Lower leg skin (tissue), 4 donors: ENCODE measurements at regions not wholly inside any gene's neighbourhood (a gene's known extent, or its start where the extent isn't known, plus 50 kb on each side); places are given as distances from the start of the nearest gene placed in this dataset.

Experiments used
- DNase-seq, 2 donors: peaks; one replicate each; pipeline ENCODE4 v3.0.0-alpha.2; 2019; ENCODE audit warnings: low spot score in 2 of 2
- H3K4me3 ChIP-seq: fragments of 200-600 bp; sonication (generic); 2 replicates; pipeline ENCODE4 v1.5.1; 2017; ENCODE audit warnings: mild to moderate bottlenecking, low read depth; ENCODE audit not compliant: poor library complexity, severe bottlenecking
- CTCF ChIP-seq, 3 donors: fragments of 450-650 bp; IDR thresholded peaks; one replicate each; pipeline ENCODE4 v1.5.1; 2016; ENCODE audit warnings: antibody characterized with exemption in 3 of 3, mild to moderate bottlenecking in 3 of 3, moderate library complexity in 2 of 3
- POLR2A ChIP-seq, 2 donors: fragments of 450-650 bp; IDR thresholded peaks; one replicate each; pipeline ENCODE4 v1.6.1; 2016 to 2017; ENCODE audit warnings: antibody characterized with exemption in 2 of 2, mild to moderate bottlenecking in 1 of 2, moderate library complexity in 1 of 2
- WGBS, 2 donors: methylation state at CpG; one replicate each; pipeline ENCODE4 v1.1.5; 2018; 5-methylcytosine and 5-hydroxymethylcytosine counted together
- intact Hi-C: fragments of 100-400 bp; cut with DNase I; formaldehyde crosslinking; loops from one replicate; pipeline ENCODE4 v1.15.0; 2023; ENCODE audit warnings: low total_unique reads

- H3K4me3 ChIP-seq = no peak overlapping the region
- TF ChIP-seq POLR2A (IDR thresholded peaks at IDR 0.05) = no peak
- no peak for TF ChIP-seq CTCF (IDR thresholded peaks at IDR 0.05)
- intact Hi-C loops = no loop called here
- DNase-seq = no peak
- WGBS, 2 donors = 42 to 44% methylated on average over 5 of the region's 5 CpGs
Measured at GRCh38 chr6:165220045-165220444, 89.4 kb downstream of the C6orf118 start.

- intact Hi-C loops = no loop called here
- no peak for DNase-seq
- TF ChIP-seq POLR2A (IDR thresholded peaks at IDR 0.05) (no peak), CTCF (IDR thresholded peaks at IDR 0.05) (no peak)
- H3K4me3 ChIP-seq = no peak overlapping the region
- WGBS, 2 donors = 62 to 66% methylated on average over 4 of the region's 4 CpGs
Measured at GRCh38 chr6:165219629-165220028, 89.8 kb downstream of the C6orf118 start.

GRCh38 chr6:165218829-165219228 is 90.6 kb downstream of the C6orf118 start:
- 52 to 55% methylated on average over 3 of the region's 3 CpGs for WGBS, 2 donors
- intact Hi-C loops = no loop called here
- no peak for TF ChIP-seq CTCF (IDR thresholded peaks at IDR 0.05)
- no peak for DNase-seq
- no peak overlapping the region for H3K4me3 ChIP-seq

GRCh38 chr6:165206798-165207197 is 102.6 kb downstream of the C6orf118 start:
- no peak overlapping the region for H3K4me3 ChIP-seq
- no peak for TF ChIP-seq POLR2A (IDR thresholded peaks at IDR 0.05)
- no peak for TF ChIP-seq CTCF (IDR thresholded peaks at IDR 0.05)
- no peak for DNase-seq
- 87 to 90% methylated on average over 2 of the region's 2 CpGs for WGBS, 2 donors
- intact Hi-C loops = no loop called here

- 58 to 80% methylated on average over 2 of the region's 2 CpGs for WGBS, 2 donors
Measured at GRCh38 chr6:165205632-165206031, 103.8 kb downstream of the C6orf118 start.

More at GRCh38 chr6:165205632-165206031, 103.8 kb downstream of the C6orf118 start:
- intact Hi-C loops = no loop called here
- no peak for TF ChIP-seq CTCF (IDR thresholded peaks at IDR 0.05)
- no peak for TF ChIP-seq POLR2A (IDR thresholded peaks at IDR 0.05)
- no peak overlapping the region for H3K4me3 ChIP-seq
- DNase-seq = no peak
